ENCODE measurements at regions not wholly inside any gene's neighbourhood (a gene's known extent, or its start where the extent isn't known, plus 50 kb on each side); places are given as distances from the start of the nearest gene placed in this dataset.

DNA sequence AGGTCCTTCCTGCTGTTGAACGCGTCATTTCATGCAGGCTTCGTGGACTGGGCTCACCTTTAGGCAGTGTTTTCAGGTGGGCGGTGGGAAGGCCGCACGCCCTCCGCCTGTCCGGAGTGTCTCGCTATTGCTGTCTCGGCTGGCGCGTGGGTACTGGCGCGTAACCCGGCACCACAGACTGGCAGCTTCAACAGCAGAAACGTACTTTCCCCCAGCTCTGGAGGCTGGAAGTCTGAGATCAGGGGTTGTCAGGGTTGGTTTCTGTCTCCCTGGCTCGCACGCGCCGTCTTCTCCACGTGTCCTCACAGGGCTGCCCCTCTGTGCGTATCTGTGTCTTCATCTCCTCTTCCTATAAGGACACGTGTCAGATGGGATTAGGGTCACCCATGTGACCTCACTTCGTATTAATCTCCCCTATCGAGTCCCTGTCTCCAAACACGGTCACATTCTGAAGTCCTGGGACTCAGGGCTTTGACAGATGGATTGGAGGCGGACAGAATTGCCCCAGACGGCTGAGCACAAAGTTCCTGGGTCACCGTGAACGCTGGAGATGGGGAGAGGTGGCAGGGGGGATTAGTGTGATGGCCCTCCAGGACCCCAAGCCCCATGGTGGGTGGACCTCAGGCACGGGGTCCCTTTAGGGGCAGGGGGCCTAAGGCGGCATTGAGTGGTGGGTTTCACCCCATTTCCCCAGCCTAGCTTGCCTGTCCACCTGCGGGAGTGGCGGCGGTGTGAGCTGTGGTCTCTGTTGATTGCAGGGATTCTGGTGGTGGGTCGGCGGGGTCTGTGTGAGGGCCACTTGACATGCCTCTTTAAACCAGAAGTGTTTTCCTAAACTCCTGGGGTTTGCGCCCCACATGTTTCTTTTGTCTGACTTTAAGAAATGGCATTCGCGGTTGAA is 83.4 kb upstream of the LRPAP1 start:
- Histone ChIP-seq H3K79me2 (ENCODE audit: low read length) (no peaks in the 10 kb centered on the region), H3K27me3 (replicated peaks; ENCODE audit: insufficient read depth, low read length) (peaks cover 43% of the 10 kb centered on the region), H3F3A (ENCODE audit: insufficient read depth, low read length) (no peaks in the 10 kb centered on the region), H2AFZ (ENCODE audit: low read length) (no peak overlapping the region), H3K4me2 (ENCODE audit: low read depth, low read length) (no peak overlapping the region), H3K9ac (ENCODE audit: low read length) (no peak overlapping the region), H3K4me1 (ENCODE audit: low read length) (no peaks in the 10 kb centered on the region), H4K20me1 (ENCODE audit: insufficient read depth, low read length) (no peaks in the 10 kb centered on the region), H3K4me3 (ENCODE audit: low read length) (no peak overlapping the region), H3K9me3 (replicated peaks; ENCODE audit: insufficient read depth, low read length) (no peaks in the 10 kb centered on the region), H3K9me2 (replicated peaks; ENCODE audit: insufficient read depth, low read length) (no peaks in the 10 kb centered on the region), H3K36me3 (replicated peaks; ENCODE audit: insufficient read depth, low read length) (no peaks in the 10 kb centered on the region), H3K27ac (ENCODE audit: low read length) (no peak overlapping the region)
- TF ChIP-seq EZH2 (optimal IDR thresholded peaks at IDR 0.05; ENCODE audit: low read depth, low read length) (no peak), EZH2phosphoT487 (IDR thresholded peaks at IDR 0.05; ENCODE audit: low read length) (no peak)
- DNase-seq, result no peak

DNA sequence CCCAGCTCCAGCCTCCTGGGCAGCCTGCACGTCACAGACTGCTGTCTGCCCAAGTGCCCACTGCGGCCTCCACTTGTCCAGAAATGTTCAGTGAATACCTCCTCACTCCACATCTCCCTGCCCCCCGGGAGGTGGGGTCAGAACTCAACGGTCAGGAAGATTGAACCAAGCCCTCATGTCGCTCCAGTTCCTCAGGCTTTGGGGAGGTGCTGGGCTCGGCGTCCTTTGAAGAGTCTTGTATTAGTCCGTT is 82.4 kb upstream of the LRPAP1 start:
- H3K9me2 ChIP-seq (replicated peaks; ENCODE audit: insufficient read depth, low read length), result no peaks in the 10 kb centered on the region
- H3K36me3 ChIP-seq (replicated peaks; ENCODE audit: insufficient read depth, low read length), result no peaks in the 10 kb centered on the region
- no peak for TF ChIP-seq EZH2 (optimal IDR thresholded peaks at IDR 0.05; ENCODE audit: low read depth, low read length)
- TF ChIP-seq, protein P1, sequence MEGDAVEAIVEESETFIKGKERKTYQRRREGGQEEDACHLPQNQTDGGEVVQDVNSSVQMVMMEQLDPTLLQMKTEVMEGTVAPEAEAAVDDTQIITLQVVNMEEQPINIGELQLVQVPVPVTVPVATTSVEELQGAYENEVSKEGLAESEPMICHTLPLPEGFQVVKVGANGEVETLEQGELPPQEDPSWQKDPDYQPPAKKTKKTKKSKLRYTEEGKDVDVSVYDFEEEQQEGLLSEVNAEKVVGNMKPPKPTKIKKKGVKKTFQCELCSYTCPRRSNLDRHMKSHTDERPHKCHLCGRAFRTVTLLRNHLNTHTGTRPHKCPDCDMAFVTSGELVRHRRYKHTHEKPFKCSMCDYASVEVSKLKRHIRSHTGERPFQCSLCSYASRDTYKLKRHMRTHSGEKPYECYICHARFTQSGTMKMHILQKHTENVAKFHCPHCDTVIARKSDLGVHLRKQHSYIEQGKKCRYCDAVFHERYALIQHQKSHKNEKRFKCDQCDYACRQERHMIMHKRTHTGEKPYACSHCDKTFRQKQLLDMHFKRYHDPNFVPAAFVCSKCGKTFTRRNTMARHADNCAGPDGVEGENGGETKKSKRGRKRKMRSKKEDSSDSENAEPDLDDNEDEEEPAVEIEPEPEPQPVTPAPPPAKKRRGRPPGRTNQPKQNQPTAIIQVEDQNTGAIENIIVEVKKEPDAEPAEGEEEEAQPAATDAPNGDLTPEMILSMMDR (IDR thresholded peaks at IDR 0.05; ENCODE audit: low read length), result no peak
- no peak for TF ChIP-seq EZH2phosphoT487 (IDR thresholded peaks at IDR 0.05; ENCODE audit: low read length)
- no peak overlapping the region for H3K4me3 ChIP-seq (ENCODE audit: low read length)
- H3K9me3 ChIP-seq (replicated peaks; ENCODE audit: insufficient read depth, low read length), result no peaks in the 10 kb centered on the region
- H3K4me1 ChIP-seq (ENCODE audit: low read length), result no peaks in the 10 kb centered on the region
- no peaks in the 10 kb centered on the region for H3K79me2 ChIP-seq (ENCODE audit: low read length)
- H3F3A ChIP-seq (ENCODE audit: insufficient read depth, low read length), result no peaks in the 10 kb centered on the region
- no peaks in the 10 kb centered on the region for H4K20me1 ChIP-seq (ENCODE audit: insufficient read depth, low read length)
- no peak overlapping the region for H3K4me2 ChIP-seq (ENCODE audit: low read depth, low read length)
- no peak overlapping the region for H2AFZ ChIP-seq (ENCODE audit: low read length)
- H3K9ac ChIP-seq (ENCODE audit: low read length), result no peak overlapping the region
- DNase-seq, result no peak
- H3K27me3 ChIP-seq (replicated peaks; ENCODE audit: insufficient read depth, low read length), result peaks cover 43% of the 10 kb centered on the region
- H3K27ac ChIP-seq (ENCODE audit: low read length), result no peak overlapping the region

DNA sequence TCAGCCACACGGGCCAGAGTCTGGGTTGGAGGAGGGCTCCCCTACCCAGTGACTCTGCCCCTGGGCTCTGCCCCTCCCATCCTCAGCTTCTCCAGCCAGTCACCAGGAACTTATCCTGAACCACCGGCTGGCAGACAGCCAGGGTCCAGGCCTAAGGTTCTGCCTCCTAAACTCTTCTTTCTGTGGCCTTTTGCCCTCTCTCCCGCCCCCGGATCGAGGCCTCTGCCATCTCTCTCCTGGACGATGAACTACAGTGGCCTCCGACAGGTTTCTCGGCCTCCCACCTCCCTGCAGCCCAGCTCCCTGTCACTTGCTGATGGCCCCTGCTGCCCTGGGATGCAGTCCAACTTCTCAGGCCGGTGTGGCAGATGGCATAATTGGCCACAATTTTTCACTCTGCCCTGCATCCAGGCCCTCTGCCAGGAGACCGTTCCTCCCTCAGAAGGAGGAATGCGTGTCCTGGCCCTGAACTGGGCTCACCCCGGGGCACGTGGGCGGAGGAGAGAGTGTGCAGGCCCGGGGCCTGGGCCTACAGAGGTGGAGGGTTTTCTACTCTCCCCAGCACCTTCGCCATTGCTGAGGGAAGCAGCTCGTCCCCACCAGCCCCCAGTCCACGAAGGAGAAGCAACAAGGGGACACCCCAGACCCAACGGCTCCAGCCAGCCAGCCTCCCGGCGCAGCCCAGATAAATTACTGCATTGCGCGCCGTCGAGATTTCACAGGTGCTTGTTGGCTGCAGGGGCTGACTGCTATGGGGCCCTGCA is 81.9 kb upstream of the LRPAP1 start:
- no peak overlapping the region for H3K4me3 ChIP-seq (ENCODE audit: low read length)
- H3K9me3 ChIP-seq (replicated peaks; ENCODE audit: insufficient read depth, low read length), result no peaks in the 10 kb centered on the region
- H2AFZ ChIP-seq (ENCODE audit: low read length), result no peak overlapping the region
- no peaks in the 10 kb centered on the region for H3K79me2 ChIP-seq (ENCODE audit: low read length)
- no peak overlapping the region for H3K27ac ChIP-seq (ENCODE audit: low read length)
- H3K4me2 ChIP-seq (ENCODE audit: low read depth, low read length), result no peak overlapping the region
- H3K27me3 ChIP-seq (replicated peaks; ENCODE audit: insufficient read depth, low read length), result peaks cover 43% of the 10 kb centered on the region
- no peak for DNase-seq
- no peaks in the 10 kb centered on the region for H3K9me2 ChIP-seq (replicated peaks; ENCODE audit: insufficient read depth, low read length)
- no peaks in the 10 kb centered on the region for H3F3A ChIP-seq (ENCODE audit: insufficient read depth, low read length)
- TF ChIP-seq EZH2 (optimal IDR thresholded peaks at IDR 0.05; ENCODE audit: low read depth, low read length) (no peak), EZH2phosphoT487 (IDR thresholded peaks at IDR 0.05; ENCODE audit: low read length) (no peak)
- TF ChIP-seq, protein P1 (IDR thresholded peaks at IDR 0.05; ENCODE audit: low read length), result no peak
- H4K20me1 ChIP-seq (ENCODE audit: insufficient read depth, low read length), result no peaks in the 10 kb centered on the region
- no peaks in the 10 kb centered on the region for H3K36me3 ChIP-seq (replicated peaks; ENCODE audit: insufficient read depth, low read length)
- no peak overlapping the region for H3K9ac ChIP-seq (ENCODE audit: low read length)
- no peaks in the 10 kb centered on the region for H3K4me1 ChIP-seq (ENCODE audit: low read length)
